ENCODE measurements at regions not wholly inside any gene's neighbourhood (a gene's known extent, or its start where the extent isn't known, plus 50 kb on each side); places are given as distances from the start of the nearest gene placed in this dataset.

GRCh38 chr7:26511866-26512265 lies 220.2 kb downstream of the SNX10 start:
- DNase-seq (ENCODE audit: low read depth in 4 of 4, low spot score in 3 of 4): no peak

- no peak for DNase-seq (ENCODE audit: low read depth in 4 of 4, low spot score in 3 of 4)
Observed at GRCh38 chr7:26512737-26513136, 221.1 kb downstream of the SNX10 start.

- no peak for DNase-seq (ENCODE audit: low read depth in 4 of 4, low spot score in 3 of 4)
Observed at GRCh38 chr7:26513948-26514347, 222.3 kb downstream of the SNX10 start.

- no peak for DNase-seq (ENCODE audit: low read depth in 4 of 4, low spot score in 3 of 4)
Observed at GRCh38 chr7:26514633-26515032, 223.0 kb downstream of the SNX10 start.

- no peak for DNase-seq (ENCODE audit: low read depth in 4 of 4, low spot score in 3 of 4)
Observed at GRCh38 chr7:26515314-26515842, 223.7 kb downstream of the SNX10 start.

- no peak for DNase-seq (ENCODE audit: low read depth in 4 of 4, low spot score in 3 of 4)
Observed at GRCh38 chr7:26520483-26520882, 228.8 kb downstream of the SNX10 start.

- no peak for DNase-seq (ENCODE audit: low read depth in 4 of 4, low spot score in 3 of 4)
Observed at GRCh38 chr7:26522633-26523032, 231.0 kb downstream of the SNX10 start.

GRCh38 chr7:26525398-26526264 lies 234.0 kb downstream of the SNX10 start:
- DNase-seq (ENCODE audit: low read depth in 4 of 4, low spot score in 3 of 4): peak in 1 of 4 donors; percentile 62

- DNase-seq (ENCODE audit: low read depth in 4 of 4, low spot score in 3 of 4): no peak
Observed at GRCh38 chr7:26526265-26526587, 234.6 kb downstream of the SNX10 start.

- no peak for DNase-seq (ENCODE audit: low read depth in 4 of 4, low spot score in 3 of 4)
Observed at GRCh38 chr7:26531926-26532325, 240.3 kb downstream of the SNX10 start.

- no peak for DNase-seq (ENCODE audit: low read depth in 4 of 4, low spot score in 3 of 4)
Observed at GRCh38 chr7:26532471-26532870, 240.8 kb downstream of the SNX10 start.

GRCh38 chr7:26533217-26533616 lies 241.6 kb downstream of the SNX10 start:
- no peak for DNase-seq (ENCODE audit: low read depth in 4 of 4, low spot score in 3 of 4)

- no peak for DNase-seq (ENCODE audit: low read depth in 4 of 4, low spot score in 3 of 4)
Observed at GRCh38 chr7:26534649-26535482, 243.2 kb downstream of the SNX10 start.

- DNase-seq (ENCODE audit: low read depth in 4 of 4, low spot score in 3 of 4): no peak
Observed at GRCh38 chr7:26535483-26536007, 243.9 kb downstream of the SNX10 start.

GRCh38 chr7:26538216-26538615 lies 246.6 kb downstream of the SNX10 start:
- DNase-seq (ENCODE audit: low read depth in 4 of 4, low spot score in 3 of 4): no peak

GRCh38 chr7:26538689-26539088 lies 247.0 kb downstream of the SNX10 start:
- DNase-seq (ENCODE audit: low read depth in 4 of 4, low spot score in 3 of 4): no peak

GRCh38 chr7:26543340-26543739 lies 251.7 kb downstream of the SNX10 start:
- no peak for DNase-seq (ENCODE audit: low read depth in 4 of 4, low spot score in 3 of 4)

GRCh38 chr7:26543951-26544350 lies 252.3 kb downstream of the SNX10 start:
- DNase-seq (ENCODE audit: low read depth in 4 of 4, low spot score in 3 of 4): no peak

- no peak for DNase-seq (ENCODE audit: low read depth in 4 of 4, low spot score in 3 of 4)
Observed at GRCh38 chr7:26546508-26547053, 254.9 kb downstream of the SNX10 start.

GRCh38 chr7:26547156-26547555 lies 255.5 kb downstream of the SNX10 start:
- DNase-seq (ENCODE audit: low read depth in 4 of 4, low spot score in 3 of 4): no peak
